H9 (cell line): ENCODE measurements at regions not wholly inside any gene's neighbourhood (a gene's known extent, or its start where the extent isn't known, plus 50 kb on each side); places are given as distances from the start of the nearest gene placed in this dataset.

Experiments used
- DNase-seq: peaks from one replicate; pipeline ENCODE4 v3.0.0-alpha.2; 2017
- H2AFZ ChIP-seq: one replicate; pipeline ENCODE4 v1.6.1; 2013; ENCODE audit warnings: mild to moderate bottlenecking, low read length, control low read depth, moderate library complexity
- H2AK5ac ChIP-seq: 2 replicates; pipeline ENCODE4 v1.6.1; 2013; ENCODE audit warnings: low read length, control low read depth, mixed read lengths; ENCODE audit not compliant: insufficient read length
- H2BK120ac ChIP-seq: one replicate; pipeline ENCODE4 v1.6.1; 2013; ENCODE audit warnings: low read depth, mild to moderate bottlenecking, low read length, control low read depth, inconsistent platforms; ENCODE audit not compliant: poor library complexity, severe bottlenecking
- H2BK12ac ChIP-seq: 2 replicates; pipeline ENCODE4 v1.6.1; 2013; ENCODE audit warnings: low read length, control low read depth, mixed read lengths, low read depth; ENCODE audit not compliant: insufficient read length
- H2BK15ac ChIP-seq: 2 replicates; pipeline ENCODE4 v1.6.1; 2013; ENCODE audit warnings: low read depth, low read length, control low read depth
- H2BK20ac ChIP-seq: one replicate; pipeline ENCODE4 v1.6.1; 2013; ENCODE audit warnings: low read depth, mild to moderate bottlenecking, low read length, control low read depth, inconsistent platforms; ENCODE audit not compliant: poor library complexity, severe bottlenecking
- H2BK5ac ChIP-seq: 2 replicates; pipeline ENCODE4 v1.6.1; 2013; ENCODE audit warnings: low read length, control low read depth, mixed read lengths; ENCODE audit not compliant: insufficient read length
- H3K14ac ChIP-seq: 2 replicates; pipeline ENCODE4 v1.6.1; 2013; ENCODE audit warnings: low read length, control low read depth; ENCODE audit not compliant: insufficient read depth
- H3K18ac ChIP-seq: 2 replicates; pipeline ENCODE4 v1.6.1; 2013; ENCODE audit warnings: low read depth, mild to moderate bottlenecking, mixed read lengths, low read length, control low read depth; ENCODE audit not compliant: insufficient read length
- H3K23ac ChIP-seq: 2 replicates; pipeline ENCODE4 v1.6.1; 2013; ENCODE audit warnings: low read length, control low read depth, mixed read lengths, low read depth; ENCODE audit not compliant: insufficient read length
- H3K23me2 ChIP-seq: 2 replicates; pipeline ENCODE4 v1.6.1; 2013; ENCODE audit warnings: low read depth, mild to moderate bottlenecking, mixed read lengths, low read length, control low read depth; ENCODE audit not compliant: insufficient read length, poor library complexity, severe bottlenecking
- H3K27ac ChIP-seq: 2 replicates; pipeline ENCODE4 v1.5.1; 2013; ENCODE audit warnings: low read length, control low read depth, mixed read lengths, low read depth; ENCODE audit not compliant: insufficient read length
- H3K27me3 ChIP-seq: 2 replicates; pipeline ENCODE4 v1.6.1; 2013; ENCODE audit warnings: low read length, control low read depth, inconsistent platforms; ENCODE audit not compliant: insufficient read depth
- H3K4ac ChIP-seq: 2 replicates; pipeline ENCODE4 v1.6.1; 2013; ENCODE audit warnings: low read depth, mild to moderate bottlenecking, control low read depth, inconsistent platforms, low read length, moderate library complexity
- H3K4me1 ChIP-seq: 2 replicates; pipeline ENCODE4 v1.6.1; 2013; ENCODE audit warnings: low read length, control low read depth, inconsistent platforms; ENCODE audit not compliant: insufficient read depth
- H3K4me2 ChIP-seq: 2 replicates; pipeline ENCODE4 v1.6.1; 2013; ENCODE audit warnings: low read length, control low read depth, mixed read lengths; ENCODE audit not compliant: insufficient read length, insufficient read depth
- H3K56ac ChIP-seq: 2 replicates; pipeline ENCODE4 v1.6.1; 2013; ENCODE audit warnings: low read depth, mild to moderate bottlenecking, mixed read lengths, low read length, control low read depth; ENCODE audit not compliant: insufficient read length
- H3K79me1 ChIP-seq: 2 replicates; pipeline ENCODE4 v1.6.1; 2013; ENCODE audit warnings: low read depth, mild to moderate bottlenecking, moderate library complexity, low read length, control low read depth, inconsistent platforms; ENCODE audit not compliant: insufficient read depth, poor library complexity, severe bottlenecking
- H3K79me2 ChIP-seq: 2 replicates; pipeline ENCODE4 v1.6.1; 2013; ENCODE audit warnings: low read length, control low read depth, inconsistent platforms; ENCODE audit not compliant: insufficient read depth
- H3K9ac ChIP-seq: 2 replicates; pipeline ENCODE4 v1.6.1; 2013; ENCODE audit warnings: low read length, control low read depth, mixed read lengths; ENCODE audit not compliant: insufficient read length; ENCODE audit errors: extremely low read depth
- H3K9me3 ChIP-seq: one replicate; pipeline ENCODE4 v1.6.1; 2013; ENCODE audit warnings: low read depth, low read length, inconsistent platforms; ENCODE audit not compliant: control insufficient read depth
- H3T11ph ChIP-seq: one replicate; pipeline ENCODE4 v1.6.1; 2013; ENCODE audit warnings: mild to moderate bottlenecking, low read length, control low read depth, inconsistent platforms
- H4K20me1 ChIP-seq: one replicate; pipeline ENCODE4 v1.6.1; 2013; ENCODE audit not compliant: control insufficient read depth, insufficient read length, insufficient read depth
- H4K5ac ChIP-seq: 2 replicates; pipeline ENCODE4 v1.6.1; 2013; ENCODE audit warnings: low read depth, mild to moderate bottlenecking, mixed read lengths, low read length, control low read depth; ENCODE audit not compliant: insufficient read length
- H4K8ac ChIP-seq: replicated peaks from 2 replicates; pipeline ENCODE4 v1.6.1; 2013; ENCODE audit warnings: low read length, control low read depth, mixed read lengths, low read depth; ENCODE audit not compliant: insufficient read length
- H4K91ac ChIP-seq: 2 replicates; pipeline ENCODE4 v1.6.1; 2013; ENCODE audit warnings: low read depth, mild to moderate bottlenecking, moderate library complexity, mixed read lengths, low read length, control low read depth; ENCODE audit not compliant: insufficient read length
- H3K27ac Mint-ChIP-seq, 3 experiments: 2 replicates in 2 of 3; 3 replicates in 1 of 3; pipeline ENCODE4 v1.8.0; 2020 to 2021; ENCODE audit warnings: mixed read lengths in 3 of 3, mild to moderate bottlenecking in 1 of 3, moderate library complexity in 1 of 3
- H3K27me3 Mint-ChIP-seq: 2 replicates; pipeline ENCODE4 v1.8.0; 2021; ENCODE audit warnings: low read depth, mild to moderate bottlenecking, moderate library complexity, mixed read lengths
- H3K36me3 Mint-ChIP-seq, 3 experiments: 2 replicates in 2 of 3; 3 replicates in 1 of 3; pipeline ENCODE4 v1.8.0; 2020 to 2021; ENCODE audit warnings: low read depth in 3 of 3, mixed read lengths in 3 of 3; ENCODE audit not compliant: insufficient read depth in 1 of 3
- H3K4me1 Mint-ChIP-seq, 2 experiments: 2 replicates each; pipeline ENCODE4 v1.8.0; 2020; ENCODE audit warnings: mixed read lengths in 2 of 2
- H3K4me3 Mint-ChIP-seq, 2 experiments: 2 replicates in 1 of 2; 3 replicates in 1 of 2; pipeline ENCODE4 v1.8.0; 2020 to 2021; ENCODE audit warnings: mild to moderate bottlenecking in 2 of 2, mixed read lengths in 2 of 2, moderate library complexity in 1 of 2
- H3K9me3 Mint-ChIP-seq, 2 experiments: 2 replicates in 1 of 2; 3 replicates in 1 of 2; pipeline ENCODE4 v1.8.0; 2020; ENCODE audit warnings: mild to moderate bottlenecking in 2 of 2, mixed read lengths in 2 of 2, moderate library complexity in 1 of 2
- WGBS: extraction: QIAGEN DNeasy Blood & Tissue Kit; methylation state at CpG from one replicate; pipeline ENCODE4 v1.1.7; 2013; ENCODE audit warnings: missing lambda C conversion rate, low lambda C conversion rate, mixed read lengths; ENCODE audit not compliant: insufficient read length; ENCODE audit errors: extremely low coverage; 5-methylcytosine and 5-hydroxymethylcytosine counted together
- TF ChIP-seq, protein P1 (sequence below): fragments of 200-600 bp; sonication (generic); conservative IDR thresholded peaks from 3 replicates; pipeline ENCODE4 v1.8.0; 2021; ENCODE audit warnings: antibody characterized with exemption, mild to moderate bottlenecking

DNA sequence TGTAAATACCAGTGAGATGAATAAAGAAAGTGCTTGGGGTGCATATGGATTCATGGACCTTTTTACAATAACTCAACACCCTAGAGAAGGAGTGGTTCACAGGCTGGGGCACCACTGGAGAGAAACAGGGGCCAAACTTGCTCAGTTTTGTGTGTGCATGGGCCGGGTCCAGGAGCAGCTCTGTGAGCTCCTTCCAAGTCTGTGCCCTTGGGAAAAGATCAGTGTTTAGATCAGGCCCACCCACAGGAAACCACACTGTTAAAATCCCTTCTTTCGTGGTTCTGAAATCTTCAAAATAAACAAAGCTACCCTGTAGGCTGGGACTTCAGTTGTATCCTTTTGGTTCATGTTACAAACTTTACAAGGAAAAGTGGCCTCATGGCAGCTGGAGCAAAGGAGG lies 156.1 kb upstream of the TMEM260 start:
- no peaks in the 10 kb centered on the region for H4K20me1 ChIP-seq
- H3K9ac ChIP-seq: no peak overlapping the region
- H2BK20ac ChIP-seq: no peak overlapping the region
- H3K23me2 ChIP-seq: no peaks in the 10 kb centered on the region
- Mint-ChIP-seq H3K4me1 (peaks cover 13 to 14% of the 10 kb centered on the region in 2 experiments), H3K9me3 (peaks cover 2 to 6% of the 10 kb centered on the region in 2 experiments; a peak in 2 of 5 replicates), H3K4me3 (no peak overlapping the region), H3K27me3 (no peaks in the 10 kb centered on the region), H3K27ac (no peak overlapping the region; a peak in 1 of 7 replicates), H3K36me3 (peaks cover 0 to 5% (median 4%) of the 10 kb centered on the region in 3 experiments; a peak in 3 of 7 replicates)
- no peak overlapping the region for H3K4ac ChIP-seq
- H3K79me1 ChIP-seq: no peaks in the 10 kb centered on the region
- no peak overlapping the region for H2BK12ac ChIP-seq
- WGBS: no CpG with 5 or more reads among the region's 2 CpGs
- H3K27ac ChIP-seq: no peak overlapping the region
- no peak overlapping the region for H4K91ac ChIP-seq
- no peak overlapping the region for H2AK5ac ChIP-seq
- no peaks in the 10 kb centered on the region for H3K9me3 ChIP-seq
- H3K23ac ChIP-seq: no peak overlapping the region
- H3K18ac ChIP-seq: no peak overlapping the region
- H3K27me3 ChIP-seq: no peaks in the 10 kb centered on the region
- H3K79me2 ChIP-seq: no peaks in the 10 kb centered on the region
- no peak overlapping the region for H3T11ph ChIP-seq
- H3K4me2 ChIP-seq: no peak overlapping the region
- TF ChIP-seq, protein P1, sequence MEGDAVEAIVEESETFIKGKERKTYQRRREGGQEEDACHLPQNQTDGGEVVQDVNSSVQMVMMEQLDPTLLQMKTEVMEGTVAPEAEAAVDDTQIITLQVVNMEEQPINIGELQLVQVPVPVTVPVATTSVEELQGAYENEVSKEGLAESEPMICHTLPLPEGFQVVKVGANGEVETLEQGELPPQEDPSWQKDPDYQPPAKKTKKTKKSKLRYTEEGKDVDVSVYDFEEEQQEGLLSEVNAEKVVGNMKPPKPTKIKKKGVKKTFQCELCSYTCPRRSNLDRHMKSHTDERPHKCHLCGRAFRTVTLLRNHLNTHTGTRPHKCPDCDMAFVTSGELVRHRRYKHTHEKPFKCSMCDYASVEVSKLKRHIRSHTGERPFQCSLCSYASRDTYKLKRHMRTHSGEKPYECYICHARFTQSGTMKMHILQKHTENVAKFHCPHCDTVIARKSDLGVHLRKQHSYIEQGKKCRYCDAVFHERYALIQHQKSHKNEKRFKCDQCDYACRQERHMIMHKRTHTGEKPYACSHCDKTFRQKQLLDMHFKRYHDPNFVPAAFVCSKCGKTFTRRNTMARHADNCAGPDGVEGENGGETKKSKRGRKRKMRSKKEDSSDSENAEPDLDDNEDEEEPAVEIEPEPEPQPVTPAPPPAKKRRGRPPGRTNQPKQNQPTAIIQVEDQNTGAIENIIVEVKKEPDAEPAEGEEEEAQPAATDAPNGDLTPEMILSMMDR: no peak
- H4K5ac ChIP-seq: no peak overlapping the region
- H2BK15ac ChIP-seq: no peak overlapping the region
- no peaks in the 10 kb centered on the region for H3K4me1 ChIP-seq
- H4K8ac ChIP-seq: no peak overlapping the region
- no peak overlapping the region for H3K56ac ChIP-seq
- H2BK5ac ChIP-seq: no peak overlapping the region
- H3K14ac ChIP-seq: no peak overlapping the region
- DNase-seq: no peak
- H2AFZ ChIP-seq: no peak overlapping the region
- H2BK120ac ChIP-seq: no peak overlapping the region
